Inferior parietal cortex (tissue), 1 donor: ENCODE measurements at regions not wholly inside any gene's neighbourhood (a gene's known extent, or its start where the extent isn't known, plus 50 kb on each side); places are given as distances from the start of the nearest gene placed in this dataset.
"Not testable (repeated sequence)": the region's sequence is repeated elsewhere in the genome, so short reads cannot be mapped to it uniquely, and the experiment has no call there.

Source experiments
- DNase-seq: peaks from one replicate; pipeline ENCODE4 v3.0.0-alpha.2; 2016; ENCODE audit errors: extremely low spot score

DNA sequence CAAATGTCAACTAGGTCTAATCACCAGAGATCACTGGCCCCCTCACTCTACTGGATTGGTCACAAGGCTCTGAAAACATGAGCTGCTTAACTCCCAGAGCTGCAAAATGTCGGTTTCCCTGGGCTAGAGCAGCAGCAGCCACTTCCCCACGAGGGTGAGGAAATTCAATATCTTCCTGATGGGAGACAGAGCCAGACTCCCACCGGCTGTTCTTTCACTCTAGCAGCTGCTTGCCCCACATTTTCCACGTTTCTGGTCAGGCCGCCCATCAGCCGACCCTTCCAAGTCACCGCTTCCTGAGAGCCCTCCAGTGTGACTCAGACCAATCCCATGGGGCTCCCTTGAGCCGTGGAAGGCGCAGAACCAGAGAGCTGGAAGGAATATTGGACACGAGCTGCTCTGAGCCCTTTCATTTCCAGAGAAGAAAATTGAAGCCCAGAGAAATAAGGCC, 227.0 kb downstream of the ADAMTS15 start:
- no peak for DNase-seq

DNA sequence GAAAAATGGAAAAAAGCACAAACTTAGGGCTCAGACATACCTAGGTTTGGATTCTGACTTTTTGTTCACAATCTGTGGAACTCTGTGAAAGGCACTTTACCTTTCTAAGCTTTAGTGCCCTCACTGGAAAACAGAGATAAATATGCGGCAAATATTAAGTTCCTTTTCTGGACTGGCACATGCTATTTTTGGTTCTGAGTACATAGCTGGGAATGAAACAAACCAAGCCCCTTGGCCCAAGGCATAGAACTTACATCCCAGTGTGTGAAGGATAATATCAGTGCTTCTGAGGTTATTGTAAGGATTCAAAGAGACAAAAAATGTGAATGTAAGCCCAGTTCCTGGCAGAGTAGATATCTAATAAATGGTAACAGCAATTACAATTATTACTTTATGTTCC, 227.5 kb downstream of the ADAMTS15 start:
- no peak for DNase-seq

DNA sequence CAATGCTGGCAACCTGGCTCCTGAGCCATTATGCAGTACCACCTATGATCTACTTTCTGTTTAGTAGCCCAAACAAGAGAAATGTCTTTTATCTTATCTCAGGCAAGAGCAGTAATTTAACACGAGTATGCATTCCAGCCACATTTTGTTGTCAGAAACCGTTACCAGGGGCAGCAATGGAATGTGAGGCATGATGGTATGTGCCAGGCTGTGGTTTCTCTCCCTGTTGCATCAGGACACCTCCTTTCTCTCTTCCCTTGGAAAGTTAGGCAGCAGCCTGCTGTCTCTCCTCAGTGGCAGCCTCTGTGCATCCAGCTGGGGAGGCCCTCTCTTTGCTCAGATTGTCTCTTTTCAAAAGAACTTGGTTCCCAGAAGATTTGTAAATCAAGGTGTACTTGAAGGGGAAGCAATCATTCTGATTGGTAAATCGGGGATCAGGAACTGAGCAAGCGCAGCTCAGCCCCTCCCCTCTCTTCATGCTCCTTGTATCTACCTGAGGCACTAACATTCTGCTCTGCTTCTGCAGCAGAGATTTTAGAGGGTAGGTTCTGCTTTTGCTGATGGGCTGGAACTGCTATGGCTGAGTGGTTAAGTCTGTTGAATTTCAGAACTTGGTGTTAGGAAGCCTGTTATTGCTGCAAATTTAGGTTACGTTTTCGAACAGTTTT, 229.2 kb downstream of the ADAMTS15 start:
- DNase-seq, result no peak

DNA sequence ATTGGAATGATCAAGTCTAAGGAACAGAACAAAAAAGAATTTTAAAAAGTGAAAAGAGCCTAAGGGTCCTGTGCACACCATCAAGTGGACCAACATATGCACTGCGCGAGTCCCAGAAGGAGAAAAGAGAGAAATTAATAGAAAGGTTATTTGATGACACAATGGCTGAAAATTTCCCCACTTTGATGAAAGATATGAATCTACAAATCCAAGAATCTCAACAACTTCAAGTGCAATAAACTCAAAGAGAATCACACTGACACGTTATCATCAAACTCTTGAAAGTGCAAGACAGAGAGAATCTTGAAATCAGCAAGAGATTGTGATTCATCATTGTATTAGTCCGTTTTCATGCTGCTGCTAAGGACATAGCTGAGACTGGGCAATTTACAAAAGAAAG, 230.8 kb downstream of the ADAMTS15 start:
- DNase-seq, result no peak

DNA sequence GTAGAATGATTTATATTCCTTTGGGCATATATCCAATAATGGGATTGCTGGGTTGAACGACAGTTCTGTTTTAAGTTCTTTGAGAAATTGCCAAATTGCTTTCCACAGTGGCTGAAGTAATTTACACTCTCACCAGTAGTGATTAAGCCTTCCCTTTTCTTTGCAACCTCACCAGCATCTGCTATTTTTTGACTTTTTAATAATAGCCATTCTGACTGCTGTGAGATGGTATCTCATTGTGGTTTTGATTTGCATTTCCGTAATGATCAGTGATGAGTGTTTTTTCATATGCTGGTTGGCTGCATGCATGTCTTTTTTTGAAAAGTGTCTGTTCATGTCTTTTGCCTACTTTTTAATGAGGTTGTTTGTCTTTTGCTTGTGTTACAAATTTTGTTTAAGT, 233.8 kb downstream of the SNX19 start:
- DNase-seq, result not testable (repeated sequence)

DNA sequence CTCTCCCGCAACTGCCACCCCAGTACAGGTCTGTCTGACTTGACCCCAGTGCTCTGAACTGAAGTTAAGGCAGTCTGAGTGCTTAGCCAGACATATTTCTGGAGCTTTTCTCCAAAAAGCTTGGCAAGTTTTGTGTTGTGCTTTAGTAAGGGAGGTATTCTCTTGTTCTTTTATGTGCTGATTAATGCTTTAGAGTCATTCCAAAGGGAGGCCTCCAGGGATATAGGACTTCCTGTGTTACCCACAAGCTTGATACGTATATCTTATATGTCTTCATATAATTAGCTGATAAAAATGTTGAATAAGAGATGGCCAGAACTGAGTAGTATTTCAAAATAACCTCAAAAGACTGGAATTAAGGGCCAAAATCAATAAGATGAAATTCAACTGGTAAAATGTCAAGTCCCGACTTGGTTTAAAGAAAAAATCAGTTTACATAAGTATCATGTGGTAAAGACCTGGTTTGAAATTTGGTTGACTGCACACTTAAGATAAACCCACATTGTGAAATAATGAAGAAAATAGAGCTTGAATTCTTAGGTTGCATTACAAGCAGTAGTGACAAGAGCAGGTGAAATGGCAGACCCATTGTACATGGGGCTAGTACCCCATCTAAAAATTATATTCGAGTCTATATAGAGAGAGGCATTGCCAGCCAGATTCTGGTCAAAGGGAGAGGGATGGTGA, 226.9 kb downstream of the SNX19 start:
- DNase-seq, result no peak

DNA sequence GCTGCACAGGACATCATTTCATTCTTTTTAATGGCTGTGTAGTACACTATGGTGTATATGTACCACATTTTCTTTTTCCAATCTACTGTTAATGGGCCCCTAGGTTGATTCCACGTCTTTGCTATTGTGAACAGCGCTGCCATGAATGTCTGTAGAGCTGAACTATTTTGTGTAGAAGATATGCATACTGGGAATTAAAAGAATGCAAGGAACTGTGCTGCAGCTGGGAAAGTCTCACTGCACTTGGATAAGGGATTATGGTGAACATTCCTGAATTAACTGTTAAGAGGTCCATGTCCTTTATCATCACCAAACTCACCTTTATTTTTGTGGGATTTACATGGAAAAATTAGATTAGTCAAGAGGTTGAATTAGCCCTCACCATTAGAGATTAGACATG, 224.7 kb downstream of the SNX19 start:
- no peak for DNase-seq

DNA sequence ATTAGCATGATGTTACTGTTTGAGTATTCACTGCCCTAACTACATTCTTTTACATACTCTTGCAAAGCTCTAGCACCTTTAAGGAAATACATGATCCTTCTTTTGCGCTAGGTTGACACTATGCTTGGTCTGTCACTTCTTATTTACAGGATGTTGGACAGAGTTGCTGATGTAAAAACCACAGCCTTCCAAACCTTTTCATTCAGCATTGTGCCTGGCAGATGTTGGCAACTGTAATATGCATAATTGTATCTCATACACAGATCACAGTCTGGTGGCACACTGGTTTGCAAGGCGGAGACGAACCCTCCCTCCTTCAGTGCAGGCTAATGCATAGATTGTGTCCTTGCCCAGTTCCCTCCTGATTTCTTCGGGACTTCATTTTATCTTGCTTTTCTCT, 224.1 kb downstream of the SNX19 start:
- no peak for DNase-seq

DNA sequence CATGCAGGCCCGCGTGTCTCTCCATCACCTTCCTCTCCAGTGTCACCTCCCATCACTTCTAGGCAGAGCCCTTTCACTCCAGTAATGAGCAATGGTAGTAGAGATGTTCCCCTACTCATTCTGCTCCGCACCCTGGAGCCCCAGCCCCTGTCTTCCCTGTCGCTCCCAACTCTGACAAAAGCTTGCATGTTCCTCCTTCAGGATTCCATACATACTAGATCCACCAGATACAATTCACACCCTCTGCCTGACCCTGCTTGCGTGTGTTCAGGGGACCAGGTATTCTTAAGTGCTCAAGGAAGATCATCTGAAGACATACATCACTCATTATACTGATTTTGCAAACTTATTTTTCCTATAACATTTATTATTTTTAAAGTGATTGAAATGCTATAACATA, 222.7 kb downstream of the SNX19 start:
- no peak for DNase-seq

DNA sequence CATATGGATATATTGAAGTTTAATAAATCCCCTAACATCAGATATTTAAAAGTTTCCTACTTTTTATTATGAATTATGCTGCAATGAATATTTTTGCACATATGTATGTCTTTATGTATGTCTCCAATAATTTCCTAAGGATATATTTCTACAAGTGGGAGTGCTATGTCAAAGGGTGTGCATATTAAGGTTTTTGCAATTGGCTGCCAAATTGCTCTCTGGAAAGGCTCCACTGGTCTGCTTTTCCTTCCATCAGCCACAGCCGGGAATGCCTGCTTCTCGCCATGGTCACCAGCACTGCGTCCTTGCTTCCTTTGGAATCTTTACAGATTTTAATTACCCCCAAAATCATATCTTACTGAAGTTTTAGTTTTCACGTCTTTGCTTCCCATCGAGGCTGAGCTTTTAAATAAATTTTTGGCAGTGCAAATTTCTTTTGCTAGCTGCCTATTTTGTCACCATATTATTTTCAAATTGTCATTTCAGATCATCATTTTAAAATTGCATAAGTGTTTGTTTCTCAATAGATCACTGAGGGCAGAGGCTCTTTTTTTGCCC, 221.7 kb downstream of the SNX19 start:
- DNase-seq, result no peak

DNA sequence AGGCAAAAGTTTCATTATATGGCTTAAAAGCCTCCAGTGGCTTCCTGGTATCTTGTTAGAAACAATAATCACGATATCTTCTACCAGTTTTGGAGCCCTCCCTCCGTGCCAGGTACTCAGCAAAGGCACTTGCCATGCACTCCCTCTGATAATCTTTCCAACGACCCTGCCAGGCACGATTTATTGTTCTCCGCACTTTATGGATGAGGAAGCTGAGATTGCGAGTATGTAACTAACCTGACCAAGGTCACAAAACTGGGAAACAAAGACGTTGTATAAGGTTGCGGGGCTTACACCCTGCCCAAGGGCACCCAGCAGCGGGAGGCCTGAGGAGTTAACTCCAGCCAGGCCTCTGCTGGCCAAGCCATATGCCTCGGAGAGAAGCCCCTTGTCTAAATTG, 218.1 kb downstream of the SNX19 start:
- no peak for DNase-seq

DNA sequence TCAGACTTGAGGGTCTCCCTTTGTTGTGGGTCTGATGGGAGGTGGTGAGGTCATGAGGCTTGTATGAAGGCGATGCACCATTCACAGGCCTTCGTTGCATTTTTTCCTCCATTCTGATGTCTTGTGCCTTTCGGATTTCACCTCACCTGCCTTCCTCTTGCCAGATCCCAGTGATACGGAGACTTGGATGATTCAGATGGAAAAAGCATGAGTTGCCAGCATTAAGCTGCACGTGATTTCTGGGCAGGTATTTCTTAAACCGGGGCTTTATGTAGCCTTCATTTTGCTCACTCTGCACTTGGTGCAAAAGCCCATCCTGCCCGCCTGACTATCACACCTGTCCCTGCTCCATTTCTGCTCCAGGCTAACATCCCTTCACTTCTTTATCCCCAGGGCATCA, 216.7 kb downstream of the SNX19 start:
- no peak for DNase-seq

DNA sequence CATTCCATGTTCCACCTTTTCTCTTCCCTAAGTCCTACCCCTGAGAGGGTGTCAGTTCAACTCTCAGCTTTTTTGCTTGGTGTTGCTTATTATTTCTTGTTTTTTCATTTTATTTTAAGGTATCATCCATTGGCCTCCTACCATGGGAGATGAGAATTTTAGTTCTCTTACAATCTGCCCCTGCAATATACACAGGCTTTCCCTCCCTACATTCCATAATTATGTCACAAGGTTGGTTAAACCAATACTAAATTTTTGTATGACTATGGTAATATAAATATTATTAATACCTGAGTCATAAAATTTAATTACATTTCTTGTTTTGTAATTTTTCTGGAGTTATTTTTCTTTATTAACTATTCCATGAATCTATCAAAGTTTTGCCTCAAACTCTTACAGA, 216.2 kb downstream of the SNX19 start:
- no peak for DNase-seq

DNA sequence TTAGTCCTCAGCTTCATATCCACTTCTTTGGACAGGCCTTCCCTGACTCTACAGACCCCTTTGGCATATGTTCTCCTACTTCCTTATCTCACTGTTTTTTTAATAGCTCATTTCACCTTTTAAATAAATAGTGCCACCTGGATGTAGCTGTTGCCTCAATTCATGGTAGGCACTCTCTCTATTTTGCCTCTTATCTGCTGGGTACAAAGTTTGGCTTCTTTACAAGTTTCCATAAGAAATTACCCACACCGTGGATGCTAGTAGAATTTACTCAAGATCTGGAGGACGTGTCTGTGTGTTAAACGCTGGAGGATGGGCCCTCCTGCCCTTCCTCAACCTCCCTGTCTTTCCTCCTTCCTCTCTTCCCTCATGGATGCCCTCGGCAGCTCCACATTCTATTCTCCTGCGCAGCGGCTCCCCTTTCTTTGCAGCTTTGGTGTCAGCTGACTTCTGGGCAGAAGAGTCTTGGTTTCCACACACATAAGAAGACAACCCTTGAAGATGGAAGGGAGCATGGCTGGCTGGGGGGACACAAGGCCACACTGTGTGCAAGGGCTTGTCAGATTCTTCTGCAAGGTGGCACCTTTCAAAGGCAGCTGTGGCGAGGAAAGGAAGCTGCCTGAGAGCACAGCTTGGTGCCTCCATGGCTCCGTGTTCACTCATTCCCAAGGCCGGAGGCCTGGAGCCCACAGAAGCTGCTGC, 212.6 kb downstream of the SNX19 start:
- DNase-seq, result no peak

DNA sequence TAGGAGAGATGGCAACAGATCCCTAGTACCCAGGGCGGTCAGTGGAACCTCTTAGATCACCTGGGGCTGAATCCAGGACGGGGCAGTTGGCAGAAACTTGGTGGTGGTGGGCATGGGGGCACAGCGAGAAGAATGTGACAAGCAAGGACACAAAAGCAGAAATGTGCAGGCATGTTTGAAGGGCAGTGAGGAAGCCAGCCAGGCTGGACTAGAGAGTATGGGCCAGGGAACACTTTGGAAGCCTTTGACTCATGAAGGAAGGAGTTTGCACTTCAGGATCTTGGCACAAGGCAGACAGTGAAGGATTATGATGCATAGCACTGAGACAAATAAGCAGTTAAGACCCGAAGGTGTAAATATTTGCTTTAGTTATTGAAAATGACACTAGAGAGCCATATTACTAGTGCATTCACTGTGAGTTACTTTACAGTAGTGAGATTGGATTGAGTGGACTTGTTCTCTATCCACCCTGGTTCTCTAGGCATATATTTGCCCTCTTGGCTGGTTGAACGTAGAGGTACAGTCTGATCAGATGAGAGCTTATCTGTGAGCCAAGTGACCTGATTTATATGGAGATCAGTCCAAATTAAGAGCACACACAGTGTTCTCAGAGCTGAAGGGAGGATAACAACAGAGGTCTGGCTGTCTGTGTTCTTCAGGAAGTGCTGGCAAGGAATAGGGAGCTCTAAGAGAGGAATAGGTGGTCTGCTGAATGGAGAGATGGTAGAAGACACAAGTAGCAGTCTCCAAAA, 210.4 kb downstream of the SNX19 start:
- no peak for DNase-seq

DNA sequence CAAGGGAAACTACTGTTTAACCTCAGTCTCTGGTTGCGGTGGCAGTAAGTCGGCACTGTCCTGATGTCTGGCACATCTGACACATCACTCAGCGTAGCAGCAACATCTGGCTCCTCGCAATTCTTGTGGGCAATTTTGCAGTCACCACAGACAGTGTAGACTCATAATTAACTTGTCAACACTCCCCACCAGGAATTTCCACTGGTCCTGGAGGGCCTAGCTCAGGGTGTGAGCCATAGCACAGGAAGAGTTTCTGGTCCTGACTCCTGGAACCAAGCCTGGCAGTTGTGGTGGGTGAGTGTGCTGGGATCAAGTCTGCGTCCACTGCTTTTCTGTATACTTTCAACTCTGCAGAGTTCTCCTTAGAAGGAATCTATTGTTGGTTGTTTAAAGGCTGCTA, 209.7 kb downstream of the SNX19 start:
- no peak for DNase-seq

DNA sequence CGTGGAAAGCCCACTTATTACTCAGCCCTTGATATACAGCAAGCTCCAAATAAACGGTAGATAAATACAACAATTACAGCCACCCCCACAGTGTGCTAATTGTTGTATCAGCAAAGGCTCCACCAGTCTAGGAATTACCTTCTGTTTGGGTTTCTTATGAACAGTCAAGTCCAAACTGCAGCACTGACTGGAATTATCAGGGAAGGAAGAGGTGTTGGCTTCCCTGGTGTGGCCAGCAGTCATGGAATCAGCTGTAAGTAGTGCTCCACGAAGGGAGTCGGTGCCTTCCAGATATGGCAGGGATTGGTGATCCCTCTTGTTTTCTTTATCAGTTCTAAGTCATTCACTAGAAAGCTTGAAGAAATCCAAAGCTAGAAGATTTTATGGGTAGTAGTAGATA, 209.1 kb downstream of the SNX19 start:
- no peak for DNase-seq

DNA sequence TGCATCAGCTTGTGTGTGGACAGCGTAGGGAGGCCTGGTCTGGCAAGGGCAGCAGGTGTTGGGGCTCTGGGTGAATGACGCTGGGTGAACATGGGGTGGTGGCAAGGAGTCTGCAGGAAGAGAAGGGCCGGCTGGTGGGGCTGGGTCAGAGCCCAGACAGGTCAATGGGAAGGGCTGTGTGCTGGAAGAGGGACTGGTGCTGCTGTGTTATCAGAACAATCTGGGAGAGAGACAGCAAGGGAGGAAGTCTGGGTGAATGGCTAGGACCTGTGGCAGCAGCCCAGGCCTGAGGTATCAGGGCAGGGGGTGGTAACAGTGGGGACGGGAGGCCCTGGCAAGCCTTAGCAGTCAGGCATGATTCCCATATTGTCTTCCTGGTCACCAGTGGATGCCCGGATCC, 206.7 kb downstream of the SNX19 start:
- no peak for DNase-seq

DNA sequence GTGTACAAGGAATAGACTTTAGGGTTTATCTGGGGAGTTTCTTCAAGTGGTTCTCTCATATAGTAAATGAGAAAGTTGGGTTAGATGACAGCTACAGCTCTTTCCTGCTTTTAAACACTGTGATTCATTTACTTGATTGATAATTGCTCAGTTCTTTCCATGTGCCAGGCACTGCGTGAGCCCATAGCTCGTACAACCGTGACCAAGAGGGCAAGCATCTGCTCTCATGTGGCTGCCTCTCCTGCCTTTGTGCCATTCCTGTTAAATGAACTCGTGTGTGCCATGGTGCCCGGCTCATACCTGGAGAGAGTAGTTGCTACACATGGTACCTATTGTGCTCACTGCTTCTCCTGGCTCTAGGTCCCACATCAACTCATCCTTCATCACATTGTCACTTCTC, 206.3 kb downstream of the SNX19 start:
- DNase-seq, result no peak

DNA sequence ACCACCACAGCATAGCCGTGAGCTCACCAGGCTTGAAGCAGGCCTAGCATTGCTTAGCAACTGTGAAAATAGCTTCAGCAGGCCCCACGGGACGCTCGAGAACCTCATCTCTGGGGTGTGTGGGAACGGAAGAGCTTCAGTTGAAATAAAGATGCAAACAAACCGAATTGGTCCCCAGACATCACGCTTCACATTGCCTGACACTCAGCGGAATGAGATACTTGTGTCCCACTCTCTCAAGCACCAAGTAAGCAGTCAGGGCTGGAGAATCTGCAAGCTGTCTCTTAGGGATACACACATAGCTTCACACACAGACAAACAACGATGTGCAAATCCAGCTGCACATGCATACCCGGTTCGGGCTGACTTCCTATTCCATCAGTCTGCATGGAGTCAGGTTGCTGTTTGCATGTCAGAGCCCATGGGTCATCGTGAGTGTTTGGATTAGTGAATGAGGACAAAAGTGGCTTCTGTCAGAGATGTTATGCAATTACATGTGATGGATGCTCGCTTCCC, 205.7 kb downstream of the SNX19 start:
- peak; percentile 3 for DNase-seq

DNA sequence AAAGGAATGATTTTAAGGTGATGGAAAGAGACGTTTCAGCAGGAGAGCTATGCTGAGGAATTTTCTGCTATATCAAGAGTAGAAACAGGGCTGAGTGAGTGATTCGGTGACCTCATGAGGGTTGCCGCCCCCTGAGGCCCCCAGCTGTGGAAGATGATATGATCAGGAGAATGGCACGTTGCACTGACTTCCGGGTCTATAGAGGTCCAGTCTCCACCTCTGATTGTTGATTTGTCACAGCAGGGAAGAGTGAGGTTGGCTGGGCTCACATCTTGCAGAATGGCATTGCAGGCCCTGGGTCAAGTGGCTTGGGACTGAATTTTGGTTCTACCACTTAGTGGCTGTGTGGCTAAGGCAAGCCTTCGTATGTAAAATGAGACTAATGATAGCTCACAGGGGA, 205.1 kb downstream of the SNX19 start:
- no peak for DNase-seq

DNA sequence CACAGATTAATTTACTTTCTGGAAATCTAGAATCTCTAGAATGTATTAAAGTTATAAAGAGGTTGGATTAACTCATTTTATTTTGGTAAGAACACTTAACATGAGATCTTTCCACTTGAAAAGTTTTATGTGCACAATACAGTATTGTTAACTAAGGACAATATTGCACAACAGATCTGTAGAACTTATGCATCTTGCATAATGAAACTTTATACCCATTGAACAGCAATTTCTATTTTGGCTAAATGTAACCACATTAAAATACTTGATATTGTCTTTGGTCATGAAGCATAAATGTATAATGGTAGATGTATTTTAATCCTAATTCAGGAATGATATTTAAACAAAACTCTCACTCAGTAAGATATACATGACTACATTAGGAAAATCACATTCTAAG, 203.8 kb downstream of the SNX19 start:
- DNase-seq, result no peak
